Mesenchymal stem cell (in vitro differentiated cells and primary cell): ENCODE measurements at regions not wholly inside any gene's neighbourhood (a gene's known extent, or its start where the extent isn't known, plus 50 kb on each side); places are given as distances from the start of the nearest gene placed in this dataset.

Source experiments
- DNase-seq: peaks from one replicate; pipeline ENCODE4 v3.0.0-alpha.2; 2013
- H2AFZ ChIP-seq: one replicate; pipeline ENCODE4 v1.6.1; 2013; ENCODE audit warnings: low read depth, mild to moderate bottlenecking, control low read depth, inconsistent platforms, low read length, moderate library complexity
- H2AK5ac ChIP-seq: 2 replicates; pipeline ENCODE4 v1.6.1; 2013; ENCODE audit warnings: low read length, moderate library complexity, mild to moderate bottlenecking, inconsistent platforms; ENCODE audit not compliant: severe bottlenecking
- H2BK120ac ChIP-seq: one replicate; pipeline ENCODE4 v1.6.1; 2013; ENCODE audit warnings: low read depth, mild to moderate bottlenecking, inconsistent platforms, low read length, moderate library complexity
- H2BK12ac ChIP-seq, 2 experiments: one replicate each; pipeline ENCODE4 v1.6.1; 2013; ENCODE audit warnings: inconsistent platforms in 2 of 2, low read length in 2 of 2, mild to moderate bottlenecking in 2 of 2, moderate library complexity in 2 of 2, control low read depth in 1 of 2
- H2BK15ac ChIP-seq: one replicate; pipeline ENCODE4 v1.6.1; 2013; ENCODE audit warnings: mild to moderate bottlenecking, low read depth, inconsistent platforms; ENCODE audit not compliant: poor library complexity, severe bottlenecking
- H2BK5ac ChIP-seq: 2 replicates; pipeline ENCODE4 v1.6.1; 2013; ENCODE audit warnings: low read depth, mild to moderate bottlenecking, low read length, control low read depth, inconsistent platforms; ENCODE audit not compliant: poor library complexity, severe bottlenecking
- H3K14ac ChIP-seq, 2 experiments: one replicate each; pipeline ENCODE4 v1.6.1; 2013; ENCODE audit warnings: inconsistent platforms in 2 of 2, low read length in 2 of 2, control low read depth in 1 of 2, mild to moderate bottlenecking in 1 of 2, moderate library complexity in 1 of 2
- H3K18ac ChIP-seq, 2 experiments: one replicate each; pipeline ENCODE4 v1.6.1; 2013; ENCODE audit warnings: inconsistent platforms in 2 of 2, low read length in 2 of 2, control low read depth in 1 of 2, low read depth in 1 of 2, mild to moderate bottlenecking in 1 of 2
- H3K23ac ChIP-seq, 2 experiments: one replicate each; pipeline ENCODE4 v1.6.1; 2013; ENCODE audit warnings: inconsistent platforms in 2 of 2, low read length in 2 of 2, mild to moderate bottlenecking in 2 of 2, moderate library complexity in 2 of 2, control low read depth in 1 of 2
- H3K27ac ChIP-seq: 2 replicates; pipeline ENCODE4 v1.5.1; 2013; ENCODE audit warnings: mild to moderate bottlenecking, moderate library complexity, low read length, control low read depth, inconsistent platforms; ENCODE audit not compliant: poor library complexity, severe bottlenecking
- H3K27me3 ChIP-seq, 2 experiments: 2 replicates each; pipeline versions ENCODE4 v1.6.1 to v1.7.0; 2013; ENCODE audit warnings: low read length in 2 of 2, mild to moderate bottlenecking in 2 of 2, moderate library complexity in 2 of 2, control low read depth in 1 of 2, inconsistent platforms in 1 of 2; ENCODE audit not compliant: control insufficient read depth in 1 of 2, insufficient read depth in 1 of 2
- H3K36me3 ChIP-seq, 2 experiments: 2 replicates each; pipeline versions ENCODE4 v1.6.1 to v1.7.0; 2013; ENCODE audit warnings: low read length in 2 of 2, control low read depth in 1 of 2, inconsistent platforms in 1 of 2, low read depth in 1 of 2, mild to moderate bottlenecking in 1 of 2; ENCODE audit not compliant: insufficient read depth in 2 of 2, control insufficient read depth in 1 of 2
- H3K4ac ChIP-seq, 2 experiments: one replicate each; pipeline ENCODE4 v1.6.1; 2013; ENCODE audit warnings: inconsistent platforms in 2 of 2, low read length in 2 of 2, mild to moderate bottlenecking in 2 of 2, moderate library complexity in 2 of 2, control low read depth in 1 of 2, low read depth in 1 of 2
- H3K4me1 ChIP-seq: 2 replicates; pipeline ENCODE4 v1.6.1; 2013; ENCODE audit warnings: low read depth, low read length, control low read depth; ENCODE audit not compliant: control insufficient read depth, insufficient read depth
- H3K4me2 ChIP-seq: 2 replicates; pipeline ENCODE4 v1.6.1; 2013; ENCODE audit warnings: low read length, mild to moderate bottlenecking, inconsistent platforms; ENCODE audit not compliant: poor library complexity, severe bottlenecking
- H3K4me3 ChIP-seq, 2 experiments: 2 replicates each; pipeline versions ENCODE4 v1.5.1 to v1.7.0; 2013; ENCODE audit warnings: low read length in 2 of 2, mild to moderate bottlenecking in 2 of 2, control low read depth in 1 of 2, low read depth in 1 of 2; ENCODE audit not compliant: insufficient read depth in 1 of 2
- H3K79me1 ChIP-seq: replicated peaks from 2 replicates; pipeline ENCODE4 v1.6.1; 2013; ENCODE audit warnings: mild to moderate bottlenecking, control low read depth, low read length, inconsistent platforms; ENCODE audit not compliant: poor library complexity, severe bottlenecking
- H3K9ac ChIP-seq: 2 replicates; pipeline ENCODE4 v1.7.0; 2013; ENCODE audit warnings: mild to moderate bottlenecking, low read length, moderate library complexity
- H3K9me3 ChIP-seq: 2 replicates; pipeline ENCODE4 v1.7.0; 2013; ENCODE audit warnings: mild to moderate bottlenecking, low read length; ENCODE audit not compliant: control insufficient read depth
- H4K8ac ChIP-seq: one replicate; pipeline ENCODE4 v1.6.1; 2013; ENCODE audit warnings: inconsistent platforms, mild to moderate bottlenecking, low read length, moderate library complexity
- H4K91ac ChIP-seq: one replicate; pipeline ENCODE4 v1.6.1; 2013; ENCODE audit warnings: mild to moderate bottlenecking, low read length, inconsistent platforms
- WGBS: methylation state at CpG from one replicate; pipeline ENCODE4 v1.1.7; 2013; ENCODE audit warnings: mixed read lengths; 5-methylcytosine and 5-hydroxymethylcytosine counted together

- no peak overlapping the region for H4K8ac ChIP-seq
These were observed 942.5 kb downstream of the JRKL start for GRCh38 chr11:97332271-97332670.

GRCh38 chr11:97336064-97336463 is 946.3 kb downstream of the JRKL start:
- 70% methylated on average over 4 of the region's 4 CpGs for WGBS
- no peaks in the 10 kb centered on the region for H3K4me1 ChIP-seq

More at GRCh38 chr11:97332271-97332670, 942.5 kb downstream of the JRKL start:
- Histone ChIP-seq H3K4me1 (no peaks in the 10 kb centered on the region), H2AFZ (no peak overlapping the region), H3K9ac (no peak overlapping the region), H3K4me2 (no peak overlapping the region), H2BK12ac (no peak overlapping the region), H3K9me3 (no peaks in the 10 kb centered on the region), H3K27ac (no peak overlapping the region), H3K23ac (no peak overlapping the region), H3K4ac (no peak overlapping the region), H2BK5ac (no peak overlapping the region), H2BK15ac (no peak overlapping the region), H2BK120ac (no peak overlapping the region), H4K91ac (no peak overlapping the region), H3K18ac (no peak overlapping the region), H3K36me3 (no peaks in the 10 kb centered on the region), H3K27me3 (no peaks in the 10 kb centered on the region), H3K14ac (no peak overlapping the region), H3K79me1 (no peaks in the 10 kb centered on the region), H3K4me3 (no peak overlapping the region), H2AK5ac (no peak overlapping the region)
- no CpG with 5 or more reads among the region's 2 CpGs for WGBS
- DNase-seq, result no peak

GRCh38 chr11:97345032-97345431 is 955.2 kb downstream of the JRKL start:
- no peak overlapping the region for H3K18ac ChIP-seq
- H2BK15ac ChIP-seq, result no peak overlapping the region
- no peak overlapping the region for H3K14ac ChIP-seq
- H4K8ac ChIP-seq, result no peak overlapping the region
- WGBS, result 91% methylated on average over 3 of the region's 3 CpGs
- no peak overlapping the region for H3K23ac ChIP-seq
- H2BK5ac ChIP-seq, result no peak overlapping the region
- no peak overlapping the region for H2AFZ ChIP-seq
- H3K9me3 ChIP-seq, result peaks cover 3% of the 10 kb centered on the region
- H3K9ac ChIP-seq, result no peak overlapping the region
- no peak overlapping the region for H3K4ac ChIP-seq
- H2AK5ac ChIP-seq, result no peak overlapping the region
- H3K4me2 ChIP-seq, result no peak overlapping the region
- H3K36me3 ChIP-seq, result no peaks in the 10 kb centered on the region
- H3K27ac ChIP-seq, result no peak overlapping the region
- H3K4me3 ChIP-seq, result no peak overlapping the region
- no peaks in the 10 kb centered on the region for H3K4me1 ChIP-seq
- no peaks in the 10 kb centered on the region for H3K79me1 ChIP-seq
- H2BK12ac ChIP-seq, result no peak overlapping the region
- DNase-seq, result no peak
- no peak overlapping the region for H2BK120ac ChIP-seq
- H4K91ac ChIP-seq, result no peak overlapping the region
- H3K27me3 ChIP-seq, result no peaks in the 10 kb centered on the region

More at GRCh38 chr11:97336064-97336463, 946.3 kb downstream of the JRKL start:
- no peak overlapping the region for H3K4ac ChIP-seq
- DNase-seq, result no peak
- no peak overlapping the region for H3K4me3 ChIP-seq
- H3K36me3 ChIP-seq, result no peaks in the 10 kb centered on the region
- no peak overlapping the region for H3K27ac ChIP-seq
- H3K4me2 ChIP-seq, result no peak overlapping the region
- H2BK12ac ChIP-seq, result no peak overlapping the region
- H3K23ac ChIP-seq, result no peak overlapping the region
- H3K18ac ChIP-seq, result no peak overlapping the region
- no peak overlapping the region for H2AFZ ChIP-seq
- H2BK5ac ChIP-seq, result no peak overlapping the region
- H3K9me3 ChIP-seq, result no peaks in the 10 kb centered on the region
- no peak overlapping the region for H4K91ac ChIP-seq
- no peak overlapping the region for H2AK5ac ChIP-seq
- no peaks in the 10 kb centered on the region for H3K27me3 ChIP-seq
- no peaks in the 10 kb centered on the region for H3K79me1 ChIP-seq
- peak overlapping the region; percentile 49 for H2BK120ac ChIP-seq
- no peak overlapping the region for H4K8ac ChIP-seq
- H2BK15ac ChIP-seq, result no peak overlapping the region
- no peak overlapping the region for H3K14ac ChIP-seq
- no peak overlapping the region for H3K9ac ChIP-seq

- no peak overlapping the region for H3K4me3 ChIP-seq
- H2AFZ ChIP-seq, result no peak overlapping the region
- no peak overlapping the region for H4K91ac ChIP-seq
- 100% methylated on average over 1 of the region's 4 CpGs for WGBS
- H3K9me3 ChIP-seq, result peaks cover 3% of the 10 kb centered on the region
- H3K14ac ChIP-seq, result no peak overlapping the region
- H2BK15ac ChIP-seq, result no peak overlapping the region
- H3K27ac ChIP-seq, result no peak overlapping the region
- H4K8ac ChIP-seq, result no peak overlapping the region
- no peak overlapping the region for H3K9ac ChIP-seq
- no peaks in the 10 kb centered on the region for H3K4me1 ChIP-seq
- no peak overlapping the region for H2BK120ac ChIP-seq
- no peak overlapping the region for H3K4ac ChIP-seq
- H2BK5ac ChIP-seq, result no peak overlapping the region
- H3K23ac ChIP-seq, result no peak overlapping the region
- H2BK12ac ChIP-seq, result no peak overlapping the region
- no peak overlapping the region for H3K4me2 ChIP-seq
- no peak for DNase-seq
- no peaks in the 10 kb centered on the region for H3K27me3 ChIP-seq
- no peak overlapping the region for H3K18ac ChIP-seq
- no peak overlapping the region for H2AK5ac ChIP-seq
- no peaks in the 10 kb centered on the region for H3K79me1 ChIP-seq
- H3K36me3 ChIP-seq, result no peaks in the 10 kb centered on the region
These were observed 959.4 kb downstream of the JRKL start for GRCh38 chr11:97349201-97349600.
